ENCODE measurements at regions not wholly inside any gene's neighbourhood (a gene's known extent, or its start where the extent isn't known, plus 50 kb on each side); places are given as distances from the start of the nearest gene placed in this dataset.
A peak's percentile ranks its signal among the peaks of the same experiment; 100 is the strongest.

GRCh38 chr2:187842978-187843847, 289.0 kb upstream of the TFPI start:
- Mint-ChIP-seq H3K9me3 (ENCODE audit: unreplicated experiment) (no peaks in the 10 kb centered on the region), H3K36me3 (ENCODE audit: insufficient read depth, unreplicated experiment) (peaks cover 6% of the 10 kb centered on the region), H3K27ac (ENCODE audit: low read depth, unreplicated experiment) (no peak overlapping the region), H3K4me3 (ENCODE audit: unreplicated experiment) (no peak overlapping the region), H3K4me1 (ENCODE audit: insufficient read depth, unreplicated experiment) (no peaks in the 10 kb centered on the region), H3K27me3 (ENCODE audit: insufficient read depth, unreplicated experiment) (no peaks in the 10 kb centered on the region)
- intact Hi-C loops (cut with micrococcal nuclease): loop anchor here (1.0 to 10.0 kb wide), 7 partner anchors 249 to 981 kb away; partner anchors contain the start of gene GULP1
- ChIA-PET CTCF (interaction anchor here (0.5 to 5.8 kb wide), 31 partner anchors 8 to 1947 kb away, joined by 3 to 126 read pairs (median 4); no protein-coding TSS in a partner anchor), POLR2A (interaction anchor here (0.6 to 2.1 kb wide), 2 partner anchors 261 to 450 kb away, joined by 3 to 12 read pairs; no protein-coding TSS in a partner anchor)
- BruUV-seq (replicated peaks): no TSS peak
- peak; percentile 56 for TF ChIP-seq CTCF (IDR thresholded peaks at IDR 0.05; ENCODE audit: unreplicated experiment)
- DNase-seq (ENCODE audit: unreplicated experiment): peak; percentile 74

- Mint-ChIP-seq H3K4me3 (ENCODE audit: unreplicated experiment) (no peak overlapping the region), H3K4me1 (ENCODE audit: insufficient read depth, unreplicated experiment) (no peaks in the 10 kb centered on the region), H3K9me3 (ENCODE audit: unreplicated experiment) (no peaks in the 10 kb centered on the region), H3K27ac (ENCODE audit: low read depth, unreplicated experiment) (no peak overlapping the region), H3K36me3 (ENCODE audit: insufficient read depth, unreplicated experiment) (no peaks in the 10 kb centered on the region), H3K27me3 (ENCODE audit: insufficient read depth, unreplicated experiment) (no peaks in the 10 kb centered on the region)
- intact Hi-C loops (cut with micrococcal nuclease): loop anchor here (10.0 kb wide), 1 partner anchor 447 kb away; the partner anchor contains the start of gene GULP1
- BruUV-seq (replicated peaks): no TSS peak
- ChIA-PET CTCF (interaction anchor here (0.5 to 1.9 kb wide), 2 partner anchors 267 to 681 kb away, joined by 4 to 8 read pairs; no protein-coding TSS in a partner anchor), POLR2A (no interaction called here)
- no peak for DNase-seq (ENCODE audit: unreplicated experiment)
- no peak for TF ChIP-seq CTCF (IDR thresholded peaks at IDR 0.05; ENCODE audit: unreplicated experiment)
Observed at GRCh38 chr2:187847245-187848208, 293.3 kb upstream of the TFPI start.

DNA sequence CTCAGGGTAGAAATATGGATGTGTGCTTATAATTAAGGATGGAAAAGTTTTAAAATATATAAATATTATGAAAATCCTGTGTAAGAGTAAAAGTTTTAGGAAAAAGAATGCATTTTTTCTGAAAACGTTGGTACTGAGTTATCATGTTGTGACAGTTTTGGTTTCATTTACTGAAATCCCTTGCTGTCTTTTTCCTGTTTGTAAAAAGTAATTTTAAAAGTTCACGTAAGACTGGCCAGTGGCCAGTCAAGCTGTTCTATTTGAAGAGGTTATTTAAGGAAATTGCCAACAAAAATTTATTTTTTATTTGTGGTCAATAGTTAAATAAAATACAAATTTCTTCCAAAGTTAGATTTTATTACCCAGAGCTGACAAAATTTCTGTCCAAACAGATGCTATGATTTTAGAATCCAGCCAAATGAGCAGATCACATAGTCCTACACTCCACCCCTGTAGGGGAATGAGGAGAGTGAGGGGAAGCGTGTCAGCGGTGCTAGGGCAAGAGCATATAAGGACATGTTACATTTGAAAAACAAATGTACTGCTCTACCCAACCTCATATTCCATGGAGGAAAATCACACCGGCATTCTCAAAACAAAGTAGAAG, 297.8 kb upstream of the TFPI start:
- Mint-ChIP-seq H3K4me3 (ENCODE audit: unreplicated experiment) (no peak overlapping the region), H3K4me1 (ENCODE audit: insufficient read depth, unreplicated experiment) (no peaks in the 10 kb centered on the region), H3K27me3 (ENCODE audit: insufficient read depth, unreplicated experiment) (no peaks in the 10 kb centered on the region), H3K27ac (ENCODE audit: low read depth, unreplicated experiment) (no peak overlapping the region), H3K9me3 (ENCODE audit: unreplicated experiment) (no peaks in the 10 kb centered on the region), H3K36me3 (ENCODE audit: insufficient read depth, unreplicated experiment) (no peaks in the 10 kb centered on the region)
- intact Hi-C loops (cut with micrococcal nuclease): no loop called here
- POLR2A ChIA-PET: interaction anchor here (1.0 kb wide), 1 partner anchor 11 kb away, joined by 3 read pairs; no protein-coding TSS in a partner anchor
- CTCF ChIA-PET: interaction anchor here (0.7 to 1.4 kb wide), 2 partner anchors 8 to 518 kb away, joined by 3 read pairs; no protein-coding TSS in a partner anchor
- BruUV-seq (replicated peaks): no TSS peak
- no peak for TF ChIP-seq CTCF (IDR thresholded peaks at IDR 0.05; ENCODE audit: unreplicated experiment)
- no peak for DNase-seq (ENCODE audit: unreplicated experiment)

All from MCF 10A (cell line).